ENCODE measurements at regions not wholly inside any gene's neighbourhood (a gene's known extent, or its start where the extent isn't known, plus 50 kb on each side); places are given as distances from the start of the nearest gene placed in this dataset.

DNA sequence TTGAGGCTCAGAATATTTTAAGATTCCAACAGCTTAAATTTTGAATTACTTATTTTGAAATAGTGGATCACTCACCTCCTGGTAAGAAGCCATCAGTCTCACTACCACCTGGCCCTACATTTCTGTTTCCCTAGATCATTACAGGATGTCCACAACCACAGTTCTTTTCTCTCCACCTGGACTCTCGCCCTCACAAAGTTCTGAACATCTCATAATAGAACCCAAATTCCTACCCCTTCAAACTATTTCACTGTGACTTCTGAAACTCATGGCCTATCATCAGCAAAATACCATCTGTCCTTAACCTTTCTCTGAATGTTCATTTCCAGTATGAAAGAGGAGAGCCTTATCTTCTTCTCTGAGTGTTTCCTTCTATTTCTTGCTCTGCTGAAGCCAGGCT, 299.2 kb upstream of the MGAT5 start:
- TF ChIP-seq, protein P1, sequence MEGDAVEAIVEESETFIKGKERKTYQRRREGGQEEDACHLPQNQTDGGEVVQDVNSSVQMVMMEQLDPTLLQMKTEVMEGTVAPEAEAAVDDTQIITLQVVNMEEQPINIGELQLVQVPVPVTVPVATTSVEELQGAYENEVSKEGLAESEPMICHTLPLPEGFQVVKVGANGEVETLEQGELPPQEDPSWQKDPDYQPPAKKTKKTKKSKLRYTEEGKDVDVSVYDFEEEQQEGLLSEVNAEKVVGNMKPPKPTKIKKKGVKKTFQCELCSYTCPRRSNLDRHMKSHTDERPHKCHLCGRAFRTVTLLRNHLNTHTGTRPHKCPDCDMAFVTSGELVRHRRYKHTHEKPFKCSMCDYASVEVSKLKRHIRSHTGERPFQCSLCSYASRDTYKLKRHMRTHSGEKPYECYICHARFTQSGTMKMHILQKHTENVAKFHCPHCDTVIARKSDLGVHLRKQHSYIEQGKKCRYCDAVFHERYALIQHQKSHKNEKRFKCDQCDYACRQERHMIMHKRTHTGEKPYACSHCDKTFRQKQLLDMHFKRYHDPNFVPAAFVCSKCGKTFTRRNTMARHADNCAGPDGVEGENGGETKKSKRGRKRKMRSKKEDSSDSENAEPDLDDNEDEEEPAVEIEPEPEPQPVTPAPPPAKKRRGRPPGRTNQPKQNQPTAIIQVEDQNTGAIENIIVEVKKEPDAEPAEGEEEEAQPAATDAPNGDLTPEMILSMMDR (conservative IDR thresholded peaks at IDR 0.05; ENCODE audit: low read length), result no peak
- no peak for TF ChIP-seq EZH2phosphoT487 (IDR thresholded peaks at IDR 0.05; ENCODE audit: borderline replicate concordance, low read depth, low read length)
